ENCODE measurements at regions not wholly inside any gene's neighbourhood (a gene's known extent, or its start where the extent isn't known, plus 50 kb on each side); places are given as distances from the start of the nearest gene placed in this dataset.

- TF ChIP-seq CTCF (IDR thresholded peaks at IDR 0.05; ENCODE audit: low read length) (no peak), EZH2 (IDR thresholded peaks at IDR 0.05; ENCODE audit: borderline replicate concordance, low read length) (no peak)
Measured at GRCh38 chr12:27864521-27864920, 84.5 kb upstream of the MANSC4 start.
